IPS-18c (cell line): ENCODE measurements at regions not wholly inside any gene's neighbourhood (a gene's known extent, or its start where the extent isn't known, plus 50 kb on each side); places are given as distances from the start of the nearest gene placed in this dataset.

Experiments used
- H3K4me3 ChIP-seq: 2 replicates; pipeline ENCODE4 v1.7.0; 2013; ENCODE audit warnings: low read depth, mild to moderate bottlenecking, low read length, moderate library complexity; ENCODE audit not compliant: insufficient read depth
- H3K9me3 ChIP-seq: one replicate; pipeline ENCODE4 v1.6.1; 2013; ENCODE audit warnings: mild to moderate bottlenecking, low read length, moderate library complexity; ENCODE audit not compliant: control insufficient read depth, insufficient read depth

DNA sequence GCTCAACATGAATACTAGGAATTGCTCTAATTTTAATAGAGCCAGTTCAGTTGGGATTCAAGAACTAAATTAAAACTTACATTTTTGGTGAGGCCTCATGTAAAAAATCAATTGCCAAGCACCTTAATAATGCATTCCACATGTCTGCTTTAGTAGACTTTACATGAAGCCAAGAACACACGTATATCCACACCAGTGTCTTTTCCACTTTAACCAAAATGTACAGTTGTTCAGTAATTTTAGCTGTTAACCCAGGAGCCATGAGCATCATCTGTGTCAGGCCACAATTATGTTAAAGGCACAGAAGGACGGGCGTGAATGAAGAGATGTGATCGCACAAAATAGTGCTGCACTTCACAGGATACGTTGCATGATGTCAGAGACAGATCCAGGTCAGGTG is 136.7 kb downstream of the TLR5 start:
- Histone ChIP-seq H3K4me3 (no peak overlapping the region), H3K9me3 (no peaks in the 10 kb centered on the region)

DNA sequence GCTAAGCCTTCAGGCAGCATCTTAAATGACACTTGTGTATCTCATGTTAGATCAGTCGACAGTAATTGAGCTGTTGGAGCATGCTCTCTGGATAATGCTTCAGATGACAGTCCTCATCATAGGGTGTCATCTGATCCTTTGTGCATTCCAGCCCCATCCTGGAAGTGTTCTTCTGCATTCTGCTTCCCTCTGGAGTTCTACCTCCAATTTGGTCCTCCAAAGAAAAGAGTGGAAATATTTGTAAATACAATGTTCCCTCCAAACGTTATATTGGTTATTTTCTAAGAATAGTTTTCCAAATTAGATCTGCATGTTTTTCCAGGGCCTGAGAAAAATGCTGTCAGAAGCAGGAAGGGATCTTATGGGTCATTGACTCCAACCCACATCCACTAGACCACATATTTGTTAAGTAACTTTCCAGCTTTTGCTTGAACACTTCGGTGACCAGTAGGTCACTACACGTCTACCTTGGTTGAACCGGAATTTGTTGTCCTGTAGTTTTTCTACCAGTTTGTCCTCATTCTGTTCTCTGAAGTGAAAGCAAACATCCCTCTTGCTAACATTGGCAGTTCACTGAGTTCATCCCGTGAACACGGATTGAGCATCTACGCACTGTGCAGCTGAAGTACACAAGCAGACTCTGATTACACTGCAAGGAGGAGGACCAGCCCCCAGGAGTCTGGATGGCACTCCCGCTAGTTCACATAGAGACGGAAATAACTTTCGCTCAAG is 136.0 kb downstream of the TLR5 start:
- no peaks in the 10 kb centered on the region for H3K9me3 ChIP-seq

DNA sequence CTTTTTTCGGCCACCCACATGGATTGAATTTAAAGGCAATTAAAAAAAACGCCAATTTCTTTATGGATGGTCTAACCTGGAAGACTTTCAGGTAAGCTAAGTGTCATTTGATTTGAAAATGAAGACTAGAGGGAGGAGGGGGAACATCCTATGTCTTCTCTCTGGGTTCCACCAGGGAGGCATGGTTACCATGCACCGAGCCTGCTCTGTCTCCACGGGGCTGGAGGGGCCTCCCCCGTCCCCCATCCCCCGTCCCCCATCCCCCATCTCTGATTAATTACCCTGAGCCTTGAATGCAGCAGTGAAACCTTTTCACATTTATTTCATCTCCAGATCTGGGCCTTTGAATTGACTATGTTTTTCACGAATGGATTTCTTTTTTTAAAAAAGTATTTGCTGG is 135.1 kb downstream of the TLR5 start:
- H3K9me3 ChIP-seq = no peaks in the 10 kb centered on the region
- H3K4me3 ChIP-seq = no peak overlapping the region

More for the DNA sequence above, 136.0 kb downstream of the TLR5 start:
- H3K4me3 ChIP-seq = no peak overlapping the region

DNA sequence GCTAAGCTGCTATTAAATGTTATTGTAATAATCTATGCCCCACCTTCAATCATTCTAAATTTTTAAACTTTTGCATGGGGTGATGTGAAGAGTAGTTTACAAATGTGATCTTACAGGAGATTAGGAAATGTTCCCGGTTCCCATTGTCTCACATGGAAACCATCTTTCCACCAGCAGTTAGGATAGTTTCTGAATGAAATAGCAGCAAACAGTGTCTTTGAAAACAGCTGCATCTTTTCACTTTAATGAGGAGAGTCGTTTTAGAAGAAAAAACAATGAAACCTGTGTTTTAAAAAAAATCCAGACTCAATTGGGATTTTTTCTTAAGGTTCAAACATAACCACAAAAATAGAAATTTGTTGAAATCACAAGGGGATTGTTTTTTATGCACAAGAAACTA is 134.2 kb downstream of the TLR5 start:
- Histone ChIP-seq H3K4me3 (no peak overlapping the region), H3K9me3 (no peaks in the 10 kb centered on the region)

DNA sequence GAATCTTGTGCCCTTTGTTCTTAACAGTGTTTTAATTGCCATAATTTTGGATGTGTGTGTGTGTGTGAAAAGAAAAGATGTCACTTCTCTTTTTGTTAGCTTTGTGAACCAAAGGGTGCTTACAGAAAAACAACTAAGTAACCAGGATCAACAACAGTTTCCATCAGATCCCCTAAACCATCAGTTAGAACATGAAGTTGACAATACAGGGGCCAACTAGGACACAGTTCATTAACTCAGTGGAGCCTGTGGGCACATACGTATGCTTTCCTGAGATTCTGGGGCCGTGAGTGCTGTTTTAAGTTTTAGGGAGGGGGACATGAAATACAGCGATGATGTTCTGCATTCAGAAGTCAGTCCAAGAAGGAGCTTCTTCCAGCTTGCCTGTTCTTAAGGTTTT is 133.6 kb downstream of the TLR5 start:
- no peaks in the 10 kb centered on the region for H3K9me3 ChIP-seq

DNA sequence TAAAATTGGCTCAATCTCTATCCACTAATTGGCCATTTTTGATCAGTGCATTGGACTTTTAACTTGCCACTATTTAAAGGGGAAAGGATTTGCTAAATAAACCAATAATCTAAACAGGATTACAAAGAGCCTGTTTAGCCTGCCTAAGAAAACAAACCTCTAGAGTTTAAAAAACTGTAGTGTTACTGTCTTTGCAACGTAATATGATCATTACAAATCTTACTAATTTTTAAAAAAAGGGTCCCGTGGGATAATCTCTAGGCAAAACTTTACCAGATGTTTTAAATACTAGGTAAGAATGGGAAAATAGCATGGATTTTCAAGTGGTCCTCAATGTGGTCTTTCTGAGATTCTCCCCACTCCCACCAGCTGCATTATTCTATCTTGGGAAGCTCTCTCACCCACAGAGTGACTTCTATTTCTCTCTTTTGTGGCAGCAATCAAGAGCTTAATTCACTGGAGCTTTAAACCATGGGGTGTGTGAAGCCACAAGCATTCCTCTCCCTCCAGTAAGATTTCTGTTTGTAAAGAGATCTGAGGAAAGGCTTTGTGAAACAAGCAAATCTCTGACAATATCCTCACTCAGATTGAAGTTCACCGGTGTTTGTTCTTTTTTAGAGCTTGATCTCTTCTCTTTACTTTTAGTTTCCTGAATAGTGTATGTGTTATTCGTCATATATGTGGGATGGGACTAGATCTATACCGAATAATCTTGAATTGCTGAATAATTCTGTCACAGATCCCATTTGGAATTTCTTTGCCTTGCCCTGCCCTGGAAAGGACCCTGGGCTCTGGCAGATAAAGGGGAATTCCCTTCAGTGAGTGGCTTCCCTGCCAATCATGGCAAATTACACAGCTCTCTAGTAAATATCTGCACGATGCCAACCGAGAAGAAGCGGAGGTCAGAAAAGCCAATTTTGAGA is 132.2 kb downstream of the TLR5 start:
- Histone ChIP-seq H3K9me3 (peaks cover 3% of the 10 kb centered on the region), H3K4me3 (no peak overlapping the region)

More for the DNA sequence above, 133.6 kb downstream of the TLR5 start:
- no peak overlapping the region for H3K4me3 ChIP-seq

DNA sequence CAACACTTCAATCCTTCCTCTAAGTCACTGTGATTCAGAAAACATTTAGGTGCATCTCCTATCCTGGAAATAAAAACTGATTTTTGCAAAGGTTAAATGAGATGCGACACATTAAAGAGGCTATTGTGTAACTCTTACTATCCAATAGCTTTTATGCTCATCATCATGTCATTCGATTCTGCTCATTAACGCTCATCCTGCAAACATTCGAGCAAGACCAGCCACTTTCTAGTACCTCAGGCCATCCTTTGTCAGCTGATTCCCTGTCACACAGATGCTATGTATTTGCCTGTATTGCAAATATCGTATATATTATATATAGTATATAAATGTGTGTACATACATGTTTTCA is 131.6 kb downstream of the TLR5 start:
- peaks cover 3% of the 10 kb centered on the region for H3K9me3 ChIP-seq
- H3K4me3 ChIP-seq = no peak overlapping the region

DNA sequence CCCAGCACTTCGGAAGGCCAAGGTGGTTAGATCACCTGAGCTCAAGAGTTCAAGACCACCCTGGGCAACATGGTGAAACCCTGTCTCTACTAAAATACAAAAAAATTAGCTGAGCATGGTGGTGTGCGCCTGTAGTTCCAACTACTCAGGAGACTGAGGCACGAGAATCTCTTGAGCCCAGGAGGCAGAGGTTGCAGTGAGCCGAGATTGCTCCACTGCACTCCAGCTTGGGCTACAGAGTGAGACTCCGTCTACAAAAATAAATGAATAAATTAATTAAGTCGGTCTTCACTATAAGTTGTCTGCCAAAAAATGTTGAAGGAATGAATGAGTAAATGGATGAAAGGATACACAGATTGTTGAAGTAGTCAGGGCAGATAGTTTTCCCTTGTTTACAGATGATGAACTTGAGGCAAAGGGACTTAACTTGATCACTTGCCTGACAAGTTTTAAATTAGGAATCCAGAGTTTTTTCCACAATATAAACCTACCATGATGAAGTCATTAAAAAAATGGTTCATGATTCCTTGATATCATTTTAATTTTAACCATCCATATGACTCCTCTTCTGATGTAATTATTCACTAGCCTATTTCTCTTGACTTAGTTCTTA is 130.8 kb downstream of the TLR5 start:
- Histone ChIP-seq H3K9me3 (peaks cover 3% of the 10 kb centered on the region), H3K4me3 (no peak overlapping the region)

DNA sequence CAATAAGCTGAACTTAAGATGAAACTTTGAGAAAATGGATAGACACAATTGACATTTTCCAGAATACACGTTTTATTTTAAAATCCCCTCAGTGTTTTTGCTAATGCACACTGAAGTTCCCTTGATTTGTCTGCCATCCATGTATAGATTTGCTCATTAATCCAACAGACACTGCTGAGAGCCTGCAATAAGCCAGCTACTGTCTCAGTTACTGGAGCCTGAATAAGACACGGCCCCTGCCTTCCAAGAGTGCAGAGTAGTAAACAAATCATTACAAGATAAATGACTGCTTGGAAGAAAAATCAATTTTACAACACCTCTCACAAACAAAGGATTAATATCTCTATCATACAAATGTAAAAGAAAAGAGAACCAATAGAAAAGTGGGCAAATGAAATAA is 130.1 kb downstream of the TLR5 start:
- H3K4me3 ChIP-seq = no peak overlapping the region
- H3K9me3 ChIP-seq = peaks cover 3% of the 10 kb centered on the region

DNA sequence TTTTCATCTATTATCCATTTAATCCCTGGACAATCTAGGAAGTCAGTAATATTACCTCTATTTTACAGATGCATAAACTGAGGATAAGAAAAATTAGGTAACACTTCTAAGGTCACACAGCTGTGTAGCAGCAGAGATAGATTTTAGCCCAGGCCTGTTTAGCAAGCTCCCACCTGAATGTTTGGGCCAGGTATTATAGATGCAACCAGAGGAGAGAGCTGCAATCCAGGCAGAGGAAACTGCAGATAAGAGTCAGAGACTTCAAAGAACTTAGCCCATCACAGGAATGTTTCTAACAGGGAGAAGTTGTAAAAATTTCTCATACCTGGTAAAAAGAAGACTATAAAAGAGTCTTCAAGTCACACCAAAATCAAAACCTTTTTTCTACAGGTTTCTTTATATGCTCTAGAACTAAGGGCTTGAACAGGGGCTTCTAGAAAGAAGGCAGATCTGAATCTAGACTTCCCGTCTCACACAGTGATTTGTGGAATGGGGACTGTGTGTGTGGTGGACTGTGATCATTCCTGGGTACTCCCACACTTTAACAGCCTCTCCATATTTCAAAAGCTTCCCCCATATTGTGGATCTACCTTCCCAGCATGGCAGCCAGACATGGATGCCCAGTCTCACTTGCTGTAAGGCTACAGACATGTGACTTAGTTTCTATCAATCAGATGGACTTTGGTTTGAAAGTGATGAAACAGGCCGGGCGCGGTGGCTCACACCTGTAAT is 128.7 kb downstream of the TLR5 start:
- H3K9me3 ChIP-seq = peaks cover 3% of the 10 kb centered on the region
- H3K4me3 ChIP-seq = no peak overlapping the region

DNA sequence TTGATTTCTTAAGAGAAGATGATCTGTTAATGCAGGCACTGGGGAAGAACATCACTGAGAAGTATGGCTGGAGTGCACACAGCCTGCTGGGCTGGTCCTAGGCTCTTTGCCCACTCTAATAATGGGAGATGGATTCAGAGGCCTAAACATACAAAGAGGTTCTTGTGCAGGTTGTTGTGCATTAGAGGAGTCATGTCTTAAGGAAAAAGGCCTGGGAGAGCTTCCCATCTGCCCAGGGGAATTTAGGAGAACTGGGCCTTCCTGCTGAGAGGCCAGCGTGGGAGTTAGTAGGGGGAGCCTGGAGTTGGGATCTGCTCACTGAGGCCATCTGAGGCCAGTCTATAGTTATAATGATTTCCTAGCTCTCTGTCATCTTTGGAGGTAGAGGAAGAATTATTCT is 126.7 kb downstream of the TLR5 start:
- Histone ChIP-seq H3K9me3 (peaks cover 3% of the 10 kb centered on the region), H3K4me3 (no peak overlapping the region)

DNA sequence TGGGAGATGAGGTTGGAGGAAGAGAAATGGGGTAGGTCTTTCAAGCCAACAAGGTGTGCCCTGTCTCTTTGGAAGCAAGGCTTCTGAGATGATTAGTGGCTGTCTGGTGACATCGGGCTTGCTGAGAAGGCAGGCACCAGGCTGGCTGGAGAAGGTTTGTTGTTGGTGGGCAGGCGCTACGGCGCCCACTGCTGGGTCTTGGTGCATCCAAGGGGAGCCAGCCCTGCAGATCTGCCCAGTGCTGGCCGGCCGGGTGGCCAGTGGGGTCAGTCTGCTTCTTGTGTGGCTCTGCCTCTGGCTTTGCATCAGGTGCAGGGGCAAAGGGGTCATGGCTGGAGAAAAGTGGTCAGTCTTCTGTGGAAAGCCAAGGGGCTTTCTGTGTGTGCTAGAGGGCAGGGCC is 126.2 kb downstream of the TLR5 start:
- H3K4me3 ChIP-seq = no peak overlapping the region

DNA sequence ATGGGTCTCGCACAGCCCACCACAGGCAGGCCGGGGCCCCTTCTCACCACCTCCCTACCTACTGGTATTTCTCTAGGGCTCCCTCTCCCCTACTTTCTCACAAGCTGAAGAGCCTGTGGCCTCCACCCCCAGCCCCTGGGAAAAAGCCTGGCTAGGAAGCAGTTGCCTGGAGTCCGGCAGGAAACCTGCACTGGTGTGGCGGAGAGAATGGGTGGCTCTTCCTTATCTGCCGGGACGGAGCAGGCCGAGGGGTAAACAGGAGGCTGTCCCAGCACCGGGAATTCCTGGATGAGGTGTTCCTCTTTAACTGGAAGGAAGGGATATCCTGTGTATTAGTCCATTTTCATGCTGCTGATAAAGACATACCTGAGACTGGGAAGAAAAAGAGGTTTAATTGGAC is 125.8 kb downstream of the TLR5 start:
- Histone ChIP-seq H3K9me3 (peaks cover 3% of the 10 kb centered on the region), H3K4me3 (no peak overlapping the region)

More for the DNA sequence above, 126.2 kb downstream of the TLR5 start:
- H3K9me3 ChIP-seq = peaks cover 3% of the 10 kb centered on the region

DNA sequence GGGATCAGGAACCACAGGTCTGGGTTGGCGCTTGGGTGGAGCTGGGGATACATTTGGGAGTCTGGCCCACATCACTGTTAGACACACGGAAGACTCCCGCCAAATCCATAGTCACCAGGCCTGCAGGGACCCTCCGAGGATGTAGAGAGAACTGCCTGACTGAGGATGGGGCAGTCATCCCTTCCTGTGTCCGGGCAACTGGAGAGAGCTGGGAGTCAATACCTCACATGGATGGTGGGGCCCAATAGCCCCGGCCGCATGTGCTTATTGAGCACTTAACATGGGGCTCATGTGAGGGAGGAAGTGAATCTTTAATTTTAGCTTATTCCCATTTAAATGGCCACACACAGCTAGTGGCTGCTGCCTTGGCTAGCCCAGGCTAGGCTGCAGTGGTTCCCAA is 124.5 kb downstream of the TLR5 start:
- no peak overlapping the region for H3K4me3 ChIP-seq
- H3K9me3 ChIP-seq = peaks cover 3% of the 10 kb centered on the region

DNA sequence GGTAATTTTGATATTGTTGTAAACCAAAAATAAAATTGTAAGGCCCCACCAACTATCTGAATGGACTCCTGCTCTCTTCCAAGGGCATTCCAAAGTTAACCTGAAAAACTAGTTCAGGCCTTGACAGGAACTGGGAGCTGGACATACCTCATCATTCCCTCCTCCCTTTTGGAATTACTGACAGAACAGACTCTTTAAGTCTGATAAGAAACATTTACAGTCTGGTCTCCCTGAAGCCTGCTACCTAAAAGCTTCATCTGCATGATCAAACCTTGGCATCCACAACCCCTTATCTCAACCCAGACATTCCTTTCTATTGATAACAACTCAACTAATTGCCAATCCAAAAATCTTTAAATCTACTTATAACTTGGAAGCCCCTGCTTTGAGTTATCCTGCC is 123.8 kb downstream of the TLR5 start:
- no peak overlapping the region for H3K4me3 ChIP-seq
- H3K9me3 ChIP-seq = peaks cover 3% of the 10 kb centered on the region

DNA sequence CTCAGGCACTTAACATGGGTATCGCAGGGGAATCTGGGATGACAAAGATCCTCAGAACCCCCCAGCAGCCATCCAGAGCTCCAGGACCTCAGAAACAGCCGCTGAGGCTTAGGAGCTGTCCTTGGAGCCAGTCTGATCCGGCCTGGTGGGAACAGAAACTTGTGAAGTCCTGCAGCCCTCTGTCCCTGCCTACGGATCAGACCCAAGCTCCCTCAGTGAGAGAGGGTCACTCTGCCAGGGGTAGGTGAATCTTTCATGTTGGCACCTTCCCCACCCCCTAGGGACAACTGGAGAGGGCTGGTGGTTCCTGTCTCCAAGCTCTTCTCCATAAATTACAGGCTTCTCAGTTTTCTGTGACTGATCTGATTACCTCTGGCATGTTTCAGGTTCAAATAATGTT is 122.3 kb downstream of the TLR5 start:
- Histone ChIP-seq H3K4me3 (no peak overlapping the region), H3K9me3 (no peaks in the 10 kb centered on the region)
